WTC11 (cell line): ENCODE measurements at regions not wholly inside any gene's neighbourhood (a gene's known extent, or its start where the extent isn't known, plus 50 kb on each side); places are given as distances from the start of the nearest gene placed in this dataset.

Experiments used
- CTCF ChIP-seq: fragments of 200-600 bp; IDR thresholded peaks from 2 replicates; pipeline ENCODE4 v1.8.0; 2022; ENCODE audit warnings: antibody characterized with exemption
- GABPB1 ChIP-seq: sonication (generic); formaldehyde crosslinking; IDR thresholded peaks from 2 replicates; pipeline ENCODE4 v1.8.1; 2023; ENCODE audit warnings: mild to moderate bottlenecking, missing genetic modification reagents
- KAT7 ChIP-seq: sonication (generic); formaldehyde crosslinking; IDR thresholded peaks from 2 replicates; pipeline ENCODE4 v1.8.1; 2023; ENCODE audit warnings: missing genetic modification reagents, mild to moderate bottlenecking, borderline replicate concordance
- PRDM15 ChIP-seq: sonication (generic); formaldehyde crosslinking; IDR thresholded peaks from 2 replicates; pipeline ENCODE4 v1.8.0; 2022; ENCODE audit warnings: missing genetic modification reagents
- SP1 ChIP-seq: sonication (generic); formaldehyde crosslinking; conservative IDR thresholded peaks from 2 replicates; pipeline ENCODE4 v1.8.1; 2022; ENCODE audit warnings: missing genetic modification reagents
- USF2 ChIP-seq: sonication (generic); formaldehyde crosslinking; IDR thresholded peaks from 2 replicates; pipeline ENCODE4 v1.8.1; 2023; ENCODE audit warnings: mild to moderate bottlenecking, missing genetic modification reagents, moderate library complexity
- ZBTB43 ChIP-seq: sonication (generic); formaldehyde crosslinking; IDR thresholded peaks from 2 replicates; pipeline ENCODE4 v1.8.1; 2023; ENCODE audit warnings: mild to moderate bottlenecking, missing genetic modification reagents

- TF ChIP-seq USF2 (no peak), CTCF (no peak), PRDM15 (CRISPR knock-in tag) (no peak), SP1 (no peak), GABPB1 (CRISPR knock-in tag) (no peak), KAT7 (CRISPR knock-in tag) (no peak), ZBTB43 (CRISPR knock-in tag) (no peak)
Observed at GRCh38 chr3:107269136-107269535, 108.1 kb upstream of the CCDC54 start.
